ENCODE measurements at regions not wholly inside any gene's neighbourhood (a gene's known extent, or its start where the extent isn't known, plus 50 kb on each side); places are given as distances from the start of the nearest gene placed in this dataset.

DNA sequence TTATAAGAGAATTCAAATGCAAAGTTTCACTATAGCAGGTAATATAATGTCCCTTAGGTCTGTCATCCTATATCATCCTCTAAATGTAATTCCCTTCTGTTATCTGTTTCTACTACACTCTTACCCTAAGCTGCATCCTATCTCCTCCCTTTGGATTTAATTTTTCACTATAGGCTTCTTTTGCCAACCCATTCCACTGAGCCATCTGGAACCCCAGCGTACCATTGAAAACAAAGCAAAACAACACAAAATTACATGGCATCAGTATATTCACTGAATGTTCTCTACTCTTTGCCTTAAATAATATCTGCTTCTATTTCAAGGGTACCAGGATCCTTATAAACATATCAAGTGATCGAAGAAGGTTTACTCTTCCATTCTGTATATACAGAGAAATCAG is 1530.2 kb upstream of the LRRTM3 start:
- Histone ChIP-seq H3K4me1 (ENCODE audit: insufficient read depth, low read length, poor library complexity, severe bottlenecking) (no peaks in the 10 kb centered on the region), H3K4me3 (ENCODE audit: low read depth, low read length, poor library complexity, severe bottlenecking) (no peak overlapping the region), H3K36me3 (ENCODE audit: insufficient read depth, low read length, poor library complexity, severe bottlenecking) (no peaks in the 10 kb centered on the region), H3K27me3 (replicated peaks; ENCODE audit: insufficient read depth, low read depth, low read length, poor library complexity) (no peaks in the 10 kb centered on the region), H3K9me3 (ENCODE audit: low read depth, low read length, poor library complexity, severe bottlenecking) (no peaks in the 10 kb centered on the region), H3K27ac (ENCODE audit: low read depth, low read length, poor library complexity, severe bottlenecking) (no peak overlapping the region)
- intact Hi-C loops (cut with micrococcal nuclease; ENCODE audit: unreplicated experiment), result no loop called here
- no peak for DNase-seq (ENCODE audit: low spot score)
- no peak for TF ChIP-seq EZH2 (IDR thresholded peaks at IDR 0.05; ENCODE audit: borderline replicate concordance, low read depth, low read length, poor library complexity, severe bottlenecking)
- TF ChIP-seq CTCF (conservative IDR thresholded peaks at IDR 0.05; ENCODE audit: low read depth, low read length), result no peak
- CTCF ChIA-PET, result no interaction called here
- POLR2A ChIA-PET (ENCODE audit: low non-redundant PET), result no interaction called here
- BruUV-seq (replicated peaks), result no TSS peak

GRCh38 chr10:65396997-65397396 is 1528.8 kb upstream of the LRRTM3 start:
- no peaks in the 10 kb centered on the region for H3K36me3 ChIP-seq (ENCODE audit: insufficient read depth, low read length, poor library complexity, severe bottlenecking)
- no TSS peak for BruUV-seq (replicated peaks)
- H3K9me3 ChIP-seq (ENCODE audit: low read depth, low read length, poor library complexity, severe bottlenecking), result no peaks in the 10 kb centered on the region
- ChIA-PET CTCF (no interaction called here), POLR2A (ENCODE audit: low non-redundant PET) (no interaction called here)
- no peak overlapping the region for H3K27ac ChIP-seq (ENCODE audit: low read depth, low read length, poor library complexity, severe bottlenecking)
- TF ChIP-seq CTCF (conservative IDR thresholded peaks at IDR 0.05; ENCODE audit: low read depth, low read length) (no peak), EZH2 (IDR thresholded peaks at IDR 0.05; ENCODE audit: borderline replicate concordance, low read depth, low read length, poor library complexity, severe bottlenecking) (no peak)
- no peaks in the 10 kb centered on the region for H3K27me3 ChIP-seq (replicated peaks; ENCODE audit: insufficient read depth, low read depth, low read length, poor library complexity)
- no peak overlapping the region for H3K4me3 ChIP-seq (ENCODE audit: low read depth, low read length, poor library complexity, severe bottlenecking)
- intact Hi-C loops (cut with micrococcal nuclease; ENCODE audit: unreplicated experiment), result no loop called here
- no peak for DNase-seq (ENCODE audit: low spot score)
- no peaks in the 10 kb centered on the region for H3K4me1 ChIP-seq (ENCODE audit: insufficient read depth, low read length, poor library complexity, severe bottlenecking)

DNA sequence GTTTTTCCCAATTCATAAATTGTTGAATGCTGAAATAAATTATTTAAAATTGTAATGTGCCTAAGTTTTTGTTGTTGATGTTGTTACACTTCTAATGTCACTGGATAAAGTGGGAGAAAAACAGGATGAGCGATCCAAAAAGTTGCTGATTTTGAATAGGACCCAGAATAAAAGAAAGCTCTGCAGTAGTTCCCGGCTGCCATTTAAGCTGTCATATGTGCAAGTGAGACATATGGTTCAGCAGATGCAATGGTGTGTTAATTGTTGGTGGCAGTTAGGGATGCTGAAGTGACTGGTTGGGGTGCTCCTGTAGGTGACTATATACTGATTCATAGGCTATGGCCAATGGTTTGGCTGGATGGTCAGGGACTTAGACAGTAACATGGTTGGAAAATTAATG is 1517.4 kb upstream of the LRRTM3 start:
- ChIA-PET CTCF (no interaction called here), POLR2A (ENCODE audit: low non-redundant PET) (no interaction called here)
- Histone ChIP-seq H3K9me3 (ENCODE audit: low read depth, low read length, poor library complexity, severe bottlenecking) (peaks cover 3% of the 10 kb centered on the region), H3K36me3 (ENCODE audit: insufficient read depth, low read length, poor library complexity, severe bottlenecking) (no peaks in the 10 kb centered on the region), H3K4me1 (ENCODE audit: insufficient read depth, low read length, poor library complexity, severe bottlenecking) (no peaks in the 10 kb centered on the region), H3K27me3 (replicated peaks; ENCODE audit: insufficient read depth, low read depth, low read length, poor library complexity) (no peaks in the 10 kb centered on the region), H3K27ac (ENCODE audit: low read depth, low read length, poor library complexity, severe bottlenecking) (no peak overlapping the region), H3K4me3 (ENCODE audit: low read depth, low read length, poor library complexity, severe bottlenecking) (no peak overlapping the region)
- no peak for DNase-seq (ENCODE audit: low spot score)
- TF ChIP-seq CTCF (conservative IDR thresholded peaks at IDR 0.05; ENCODE audit: low read depth, low read length) (no peak), EZH2 (IDR thresholded peaks at IDR 0.05; ENCODE audit: borderline replicate concordance, low read depth, low read length, poor library complexity, severe bottlenecking) (no peak)
- intact Hi-C loops (cut with micrococcal nuclease; ENCODE audit: unreplicated experiment), result no loop called here
- BruUV-seq (replicated peaks), result no TSS peak

All from A673 (cell line).